ENCODE measurements at regions not wholly inside any gene's neighbourhood (a gene's known extent, or its start where the extent isn't known, plus 50 kb on each side); places are given as distances from the start of the nearest gene placed in this dataset.

GRCh38 chr11:134538742-134539141 is 126.7 kb upstream of the B3GAT1 start:
- Histone ChIP-seq H3K27me3 (ENCODE audit: insufficient read depth, low read length) (no peaks in the 10 kb centered on the region), H3K36me3 (ENCODE audit: insufficient read depth, low read length) (no peaks in the 10 kb centered on the region)

GRCh38 chr11:134537941-134538340 is 125.9 kb upstream of the B3GAT1 start:
- no peak overlapping the region for H3K4me3 ChIP-seq (ENCODE audit: low read depth, low read length, poor library complexity, severe bottlenecking)
- H3F3A ChIP-seq (ENCODE audit: insufficient read depth, low read length) = no peaks in the 10 kb centered on the region
- no peaks in the 10 kb centered on the region for H3K27me3 ChIP-seq (ENCODE audit: insufficient read depth, low read length)
- no peak overlapping the region for H3K4me2 ChIP-seq (ENCODE audit: low read length)
- H2AFZ ChIP-seq (ENCODE audit: low read length) = no peak overlapping the region
- H4K20me1 ChIP-seq (ENCODE audit: insufficient read depth, low read length) = no peaks in the 10 kb centered on the region
- no peaks in the 10 kb centered on the region for H3K79me2 ChIP-seq (ENCODE audit: insufficient read depth, low read length)
- no peaks in the 10 kb centered on the region for H3K9me2 ChIP-seq (ENCODE audit: low read depth, low read length)
- H3K36me3 ChIP-seq (ENCODE audit: insufficient read depth, low read length) = no peaks in the 10 kb centered on the region
- no peak overlapping the region for H3K27ac ChIP-seq (ENCODE audit: low read depth, low read length, poor library complexity, severe bottlenecking)
- H3K9me3 ChIP-seq (ENCODE audit: low read length) = no peaks in the 10 kb centered on the region
- no peak for TF ChIP-seq EZH2 (IDR thresholded peaks at IDR 0.05; ENCODE audit: borderline replicate concordance, low read length)
- TF ChIP-seq CTCF (IDR thresholded peaks at IDR 0.05; ENCODE audit: low read length) = no peak
- no peak overlapping the region for H3K9ac ChIP-seq (ENCODE audit: low read length)
- no peaks in the 10 kb centered on the region for H3K4me1 ChIP-seq (ENCODE audit: insufficient read depth, low read length, severe bottlenecking)

More at GRCh38 chr11:134538742-134539141, 126.7 kb upstream of the B3GAT1 start:
- Histone ChIP-seq H3K9ac (ENCODE audit: low read length) (no peak overlapping the region), H3K9me2 (ENCODE audit: low read depth, low read length) (no peaks in the 10 kb centered on the region), H4K20me1 (ENCODE audit: insufficient read depth, low read length) (no peaks in the 10 kb centered on the region), H3K79me2 (ENCODE audit: insufficient read depth, low read length) (no peaks in the 10 kb centered on the region), H2AFZ (ENCODE audit: low read length) (no peak overlapping the region), H3K9me3 (ENCODE audit: low read length) (no peaks in the 10 kb centered on the region), H3K4me3 (ENCODE audit: low read depth, low read length, poor library complexity, severe bottlenecking) (no peak overlapping the region), H3K4me2 (ENCODE audit: low read length) (no peak overlapping the region), H3F3A (ENCODE audit: insufficient read depth, low read length) (no peaks in the 10 kb centered on the region), H3K4me1 (ENCODE audit: insufficient read depth, low read length, severe bottlenecking) (no peaks in the 10 kb centered on the region), H3K27ac (ENCODE audit: low read depth, low read length, poor library complexity, severe bottlenecking) (no peak overlapping the region)
- TF ChIP-seq CTCF (IDR thresholded peaks at IDR 0.05; ENCODE audit: low read length) = no peak
- no peak for TF ChIP-seq EZH2 (IDR thresholded peaks at IDR 0.05; ENCODE audit: borderline replicate concordance, low read length)

- Histone ChIP-seq H3K4me1 (ENCODE audit: insufficient read depth, low read length, severe bottlenecking) (no peaks in the 10 kb centered on the region), H3K4me2 (ENCODE audit: low read length) (no peak overlapping the region), H3K9ac (ENCODE audit: low read length) (no peak overlapping the region), H4K20me1 (ENCODE audit: insufficient read depth, low read length) (no peaks in the 10 kb centered on the region), H3F3A (ENCODE audit: insufficient read depth, low read length) (no peaks in the 10 kb centered on the region), H2AFZ (ENCODE audit: low read length) (no peak overlapping the region), H3K79me2 (ENCODE audit: insufficient read depth, low read length) (no peaks in the 10 kb centered on the region), H3K27ac (ENCODE audit: low read depth, low read length, poor library complexity, severe bottlenecking) (no peak overlapping the region), H3K9me2 (ENCODE audit: low read depth, low read length) (no peaks in the 10 kb centered on the region), H3K9me3 (ENCODE audit: low read length) (no peaks in the 10 kb centered on the region), H3K27me3 (ENCODE audit: insufficient read depth, low read length) (no peaks in the 10 kb centered on the region), H3K4me3 (ENCODE audit: low read depth, low read length, poor library complexity, severe bottlenecking) (no peak overlapping the region), H3K36me3 (ENCODE audit: insufficient read depth, low read length) (no peaks in the 10 kb centered on the region)
- TF ChIP-seq EZH2 (IDR thresholded peaks at IDR 0.05; ENCODE audit: borderline replicate concordance, low read length) = no peak
- no peak for TF ChIP-seq CTCF (IDR thresholded peaks at IDR 0.05; ENCODE audit: low read length)
These were observed 125.3 kb upstream of the B3GAT1 start for GRCh38 chr11:134537296-134537695.

Data from OCI-LY1 (cell line).